Gastroesophageal sphincter (tissue), 3 donors: ENCODE measurements at regions not wholly inside any gene's neighbourhood (a gene's known extent, or its start where the extent isn't known, plus 50 kb on each side); places are given as distances from the start of the nearest gene placed in this dataset.

ENCODE experiments used
- POLR2A ChIP-seq, 2 donors: fragments of 450-650 bp; IDR thresholded peaks; one replicate each; pipeline ENCODE4 v1.6.1; 2017; ENCODE audit warnings: antibody characterized with exemption in 2 of 2, mild to moderate bottlenecking in 2 of 2, moderate library complexity in 1 of 2
- POLR2AphosphoS5 ChIP-seq: sonication (generic); formaldehyde crosslinking; IDR thresholded peaks from one replicate; pipeline ENCODE4 v1.6.1; 2017; ENCODE audit warnings: antibody characterized with exemption
- TF ChIP-seq, protein P1 (sequence below), 4 experiments: fragments of 200-600 bp in 2 of 4; fragments of 450-650 bp in 2 of 4; sonication (generic) in 1 of 4; IDR thresholded peaks; one replicate each; pipeline ENCODE4 v1.5.1; 2017 to 2019; ENCODE audit warnings: antibody characterized with exemption in 4 of 4, mild to moderate bottlenecking in 2 of 4, moderate library complexity in 2 of 4

DNA sequence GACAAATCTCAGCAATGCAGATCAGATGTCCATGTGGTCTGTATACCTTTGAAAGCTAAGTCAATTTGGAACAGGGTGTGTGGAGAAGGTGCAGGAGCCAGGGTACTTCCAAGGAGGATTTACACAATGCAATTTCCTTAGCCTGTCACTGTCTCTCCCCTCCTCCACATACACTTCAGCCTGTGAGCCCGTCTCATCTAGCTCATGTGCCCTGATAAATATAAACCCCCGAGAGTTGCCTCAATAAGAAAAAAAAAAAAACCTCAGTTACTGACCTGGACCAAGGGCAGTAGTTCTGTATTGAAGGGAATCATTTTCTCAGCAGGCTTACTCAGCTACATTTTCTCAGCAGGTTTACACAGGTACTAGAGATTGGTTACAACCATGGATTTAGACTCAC lies 132.1 kb upstream of the PELI2 start:
- TF ChIP-seq POLR2AphosphoS5 (no peak), POLR2A (IDR thresholded peaks at IDR 0.05) (no peak)
- TF ChIP-seq, protein P1, sequence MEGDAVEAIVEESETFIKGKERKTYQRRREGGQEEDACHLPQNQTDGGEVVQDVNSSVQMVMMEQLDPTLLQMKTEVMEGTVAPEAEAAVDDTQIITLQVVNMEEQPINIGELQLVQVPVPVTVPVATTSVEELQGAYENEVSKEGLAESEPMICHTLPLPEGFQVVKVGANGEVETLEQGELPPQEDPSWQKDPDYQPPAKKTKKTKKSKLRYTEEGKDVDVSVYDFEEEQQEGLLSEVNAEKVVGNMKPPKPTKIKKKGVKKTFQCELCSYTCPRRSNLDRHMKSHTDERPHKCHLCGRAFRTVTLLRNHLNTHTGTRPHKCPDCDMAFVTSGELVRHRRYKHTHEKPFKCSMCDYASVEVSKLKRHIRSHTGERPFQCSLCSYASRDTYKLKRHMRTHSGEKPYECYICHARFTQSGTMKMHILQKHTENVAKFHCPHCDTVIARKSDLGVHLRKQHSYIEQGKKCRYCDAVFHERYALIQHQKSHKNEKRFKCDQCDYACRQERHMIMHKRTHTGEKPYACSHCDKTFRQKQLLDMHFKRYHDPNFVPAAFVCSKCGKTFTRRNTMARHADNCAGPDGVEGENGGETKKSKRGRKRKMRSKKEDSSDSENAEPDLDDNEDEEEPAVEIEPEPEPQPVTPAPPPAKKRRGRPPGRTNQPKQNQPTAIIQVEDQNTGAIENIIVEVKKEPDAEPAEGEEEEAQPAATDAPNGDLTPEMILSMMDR (IDR thresholded peaks at IDR 0.05), result no peak
